ENCODE measurements at regions not wholly inside any gene's neighbourhood (a gene's known extent, or its start where the extent isn't known, plus 50 kb on each side); places are given as distances from the start of the nearest gene placed in this dataset.
"Not testable (repeated sequence)": the region's sequence is repeated elsewhere in the genome, so short reads cannot be mapped to it uniquely, and the experiment has no call there.

GRCh38 chr6:9028086-9028485 lies 592.7 kb upstream of the SLC35B3 start:
- no peak for TF ChIP-seq CTCF (IDR thresholded peaks at IDR 0.05; ENCODE audit: low read depth, low read length)
- no peak overlapping the region for H3K4me3 ChIP-seq (ENCODE audit: low read depth, low read length)

- no peak for TF ChIP-seq CTCF (IDR thresholded peaks at IDR 0.05; ENCODE audit: low read depth, low read length)
Observed at GRCh38 chr6:9025796-9026394, 590.5 kb upstream of the SLC35B3 start.

GRCh38 chr6:9025228-9025627 lies 589.9 kb upstream of the SLC35B3 start:
- no peak for TF ChIP-seq CTCF (IDR thresholded peaks at IDR 0.05; ENCODE audit: low read depth, low read length)
- no peak overlapping the region for H3K4me3 ChIP-seq (ENCODE audit: low read depth, low read length)

More at GRCh38 chr6:9025796-9026394, 590.5 kb upstream of the SLC35B3 start:
- no peak overlapping the region for H3K4me3 ChIP-seq (ENCODE audit: low read depth, low read length)

GRCh38 chr6:9024246-9024645 lies 588.9 kb upstream of the SLC35B3 start:
- not testable (repeated sequence) for H3K4me3 ChIP-seq (ENCODE audit: low read depth, low read length)

- no peak overlapping the region for H3K4me3 ChIP-seq (ENCODE audit: low read depth, low read length)
- TF ChIP-seq CTCF (IDR thresholded peaks at IDR 0.05; ENCODE audit: low read depth, low read length): no peak
Observed at GRCh38 chr6:9020001-9020400, 584.7 kb upstream of the SLC35B3 start.

- H3K4me3 ChIP-seq (ENCODE audit: low read depth, low read length): no peak overlapping the region
Observed at GRCh38 chr6:9009931-9010330, 574.6 kb upstream of the SLC35B3 start.

GRCh38 chr6:9007027-9007426 lies 571.7 kb upstream of the SLC35B3 start:
- no peak overlapping the region for H3K4me3 ChIP-seq (ENCODE audit: low read depth, low read length)
- TF ChIP-seq CTCF (IDR thresholded peaks at IDR 0.05; ENCODE audit: low read depth, low read length): no peak

More at GRCh38 chr6:9009931-9010330, 574.6 kb upstream of the SLC35B3 start:
- TF ChIP-seq CTCF (IDR thresholded peaks at IDR 0.05; ENCODE audit: low read depth, low read length): no peak

GRCh38 chr6:9002833-9003232 lies 567.5 kb upstream of the SLC35B3 start:
- no peak overlapping the region for H3K4me3 ChIP-seq (ENCODE audit: low read depth, low read length)
- TF ChIP-seq CTCF (IDR thresholded peaks at IDR 0.05; ENCODE audit: low read depth, low read length): no peak

Measured in WI38 (cell line).